ENCODE measurements at regions not wholly inside any gene's neighbourhood (a gene's known extent, or its start where the extent isn't known, plus 50 kb on each side); places are given as distances from the start of the nearest gene placed in this dataset.

GRCh38 chr13:27853335-27853734 is 61.1 kb downstream of the GSX1 start:
- TF ChIP-seq GABPA (IDR thresholded peaks at IDR 0.05; ENCODE audit: low read depth) (no peak), CTCF (IDR thresholded peaks at IDR 0.05; ENCODE audit: insufficient read depth, low read length) (no peak), SPI1 (IDR thresholded peaks at IDR 0.05; ENCODE audit: borderline replicate concordance, low read depth) (no peak), REST (IDR thresholded peaks at IDR 0.05; ENCODE audit: insufficient replicate concordance, low read depth) (no peak), POLR2AphosphoS5 (IDR thresholded peaks at IDR 0.05; ENCODE audit: low read depth) (no peak)
- H3K27ac ChIP-seq (replicated peaks): no peak overlapping the region
- DNase-seq (ENCODE audit: low read depth in 1 of 2, low spot score in 1 of 2): no peak
- H3K4me3 ChIP-seq (replicated peaks; ENCODE audit: insufficient read depth, low read length): no peak overlapping the region
- peaks cover 24% of the 10 kb centered on the region for H3K27me3 ChIP-seq (ENCODE audit: insufficient read depth, poor library complexity, severe bottlenecking)

GRCh38 chr13:27853861-27854260 is 61.6 kb downstream of the GSX1 start:
- no peak for DNase-seq (ENCODE audit: low read depth in 1 of 2, low spot score in 1 of 2)

GRCh38 chr13:27854606-27855005 is 62.3 kb downstream of the GSX1 start:
- DNase-seq (ENCODE audit: low read depth in 1 of 2, low spot score in 1 of 2): no peak
- no peak for TF ChIP-seq POLR2AphosphoS5 (IDR thresholded peaks at IDR 0.05; ENCODE audit: low read depth)
- H3K27me3 ChIP-seq (ENCODE audit: insufficient read depth, poor library complexity, severe bottlenecking): peaks cover 26% of the 10 kb centered on the region
- no peak overlapping the region for H3K27ac ChIP-seq (replicated peaks)
- H3K4me3 ChIP-seq (replicated peaks; ENCODE audit: insufficient read depth, low read length): no peak overlapping the region

More at GRCh38 chr13:27853861-27854260, 61.6 kb downstream of the GSX1 start:
- Histone ChIP-seq H3K27ac (replicated peaks) (no peak overlapping the region), H3K4me3 (replicated peaks; ENCODE audit: insufficient read depth, low read length) (no peak overlapping the region), H3K27me3 (ENCODE audit: insufficient read depth, poor library complexity, severe bottlenecking) (peaks cover 26% of the 10 kb centered on the region)
- TF ChIP-seq SPI1 (IDR thresholded peaks at IDR 0.05; ENCODE audit: borderline replicate concordance, low read depth) (no peak), GABPA (IDR thresholded peaks at IDR 0.05; ENCODE audit: low read depth) (no peak), CTCF (IDR thresholded peaks at IDR 0.05; ENCODE audit: insufficient read depth, low read length) (no peak), POLR2AphosphoS5 (IDR thresholded peaks at IDR 0.05; ENCODE audit: low read depth) (no peak), REST (IDR thresholded peaks at IDR 0.05; ENCODE audit: insufficient replicate concordance, low read depth) (no peak)

GRCh38 chr13:27855381-27855780 is 63.1 kb downstream of the GSX1 start:
- TF ChIP-seq REST (IDR thresholded peaks at IDR 0.05; ENCODE audit: insufficient replicate concordance, low read depth) (no peak), SPI1 (IDR thresholded peaks at IDR 0.05; ENCODE audit: borderline replicate concordance, low read depth) (no peak), GABPA (IDR thresholded peaks at IDR 0.05; ENCODE audit: low read depth) (no peak), CTCF (IDR thresholded peaks at IDR 0.05; ENCODE audit: insufficient read depth, low read length) (no peak), POLR2AphosphoS5 (IDR thresholded peaks at IDR 0.05; ENCODE audit: low read depth) (no peak)
- Histone ChIP-seq H3K27ac (replicated peaks) (no peak overlapping the region), H3K4me3 (replicated peaks; ENCODE audit: insufficient read depth, low read length) (no peak overlapping the region), H3K27me3 (ENCODE audit: insufficient read depth, poor library complexity, severe bottlenecking) (peaks cover 24% of the 10 kb centered on the region)
- no peak for DNase-seq (ENCODE audit: low read depth in 1 of 2, low spot score in 1 of 2)
